ENCODE measurements at regions not wholly inside any gene's neighbourhood (a gene's known extent, or its start where the extent isn't known, plus 50 kb on each side); places are given as distances from the start of the nearest gene placed in this dataset.

- no peaks in the 10 kb centered on the region for H3K36me3 ChIP-seq (ENCODE audit: insufficient read depth, low read length)
Observed at GRCh38 chr18:25595274-25596060, 243.5 kb upstream of the ZNF521 start.

GRCh38 chr18:25594351-25594750 lies 242.4 kb upstream of the ZNF521 start:
- no peaks in the 10 kb centered on the region for H3K4me1 ChIP-seq (ENCODE audit: insufficient read depth, low read length)
- H3K9me3 ChIP-seq (ENCODE audit: control insufficient read depth, insufficient read depth, low read length): no peaks in the 10 kb centered on the region
- no peak overlapping the region for H3K9ac ChIP-seq (ENCODE audit: low read depth, low read length)
- H3K36me3 ChIP-seq (ENCODE audit: insufficient read depth, low read length): no peaks in the 10 kb centered on the region

More at GRCh38 chr18:25595274-25596060, 243.5 kb upstream of the ZNF521 start:
- H3K9ac ChIP-seq (ENCODE audit: low read depth, low read length): no peak overlapping the region
- H3K4me1 ChIP-seq (ENCODE audit: insufficient read depth, low read length): no peaks in the 10 kb centered on the region
- no peaks in the 10 kb centered on the region for H3K9me3 ChIP-seq (ENCODE audit: control insufficient read depth, insufficient read depth, low read length)

- Histone ChIP-seq H3K36me3 (ENCODE audit: insufficient read depth, low read length) (no peaks in the 10 kb centered on the region), H3K9me3 (ENCODE audit: control insufficient read depth, insufficient read depth, low read length) (no peaks in the 10 kb centered on the region), H3K9ac (ENCODE audit: low read depth, low read length) (no peak overlapping the region), H3K4me1 (ENCODE audit: insufficient read depth, low read length) (no peaks in the 10 kb centered on the region)
Observed at GRCh38 chr18:25592804-25593360, 240.9 kb upstream of the ZNF521 start.

GRCh38 chr18:25590456-25590855 lies 238.5 kb upstream of the ZNF521 start:
- Histone ChIP-seq H3K4me1 (ENCODE audit: insufficient read depth, low read length) (no peaks in the 10 kb centered on the region), H3K9me3 (ENCODE audit: control insufficient read depth, insufficient read depth, low read length) (no peaks in the 10 kb centered on the region), H3K36me3 (ENCODE audit: insufficient read depth, low read length) (no peaks in the 10 kb centered on the region), H3K9ac (ENCODE audit: low read depth, low read length) (no peak overlapping the region)

- no peaks in the 10 kb centered on the region for H3K9me3 ChIP-seq (ENCODE audit: control insufficient read depth, insufficient read depth, low read length)
- H3K36me3 ChIP-seq (ENCODE audit: insufficient read depth, low read length): no peaks in the 10 kb centered on the region
- no peak overlapping the region for H3K9ac ChIP-seq (ENCODE audit: low read depth, low read length)
- no peaks in the 10 kb centered on the region for H3K4me1 ChIP-seq (ENCODE audit: insufficient read depth, low read length)
Observed at GRCh38 chr18:25587545-25587944, 235.6 kb upstream of the ZNF521 start.

- H3K4me1 ChIP-seq (ENCODE audit: insufficient read depth, low read length): no peaks in the 10 kb centered on the region
- H3K36me3 ChIP-seq (ENCODE audit: insufficient read depth, low read length): no peaks in the 10 kb centered on the region
- no peaks in the 10 kb centered on the region for H3K9me3 ChIP-seq (ENCODE audit: control insufficient read depth, insufficient read depth, low read length)
- no peak overlapping the region for H3K9ac ChIP-seq (ENCODE audit: low read depth, low read length)
Observed at GRCh38 chr18:25568986-25569385, 217.0 kb upstream of the ZNF521 start.

GRCh38 chr18:25563816-25564683 lies 212.1 kb upstream of the ZNF521 start:
- Histone ChIP-seq H3K4me1 (ENCODE audit: insufficient read depth, low read length) (no peaks in the 10 kb centered on the region), H3K9ac (ENCODE audit: low read depth, low read length) (no peak overlapping the region), H3K36me3 (ENCODE audit: insufficient read depth, low read length) (no peaks in the 10 kb centered on the region), H3K9me3 (ENCODE audit: control insufficient read depth, insufficient read depth, low read length) (no peaks in the 10 kb centered on the region)

- Histone ChIP-seq H3K9ac (ENCODE audit: low read depth, low read length) (no peak overlapping the region), H3K4me1 (ENCODE audit: insufficient read depth, low read length) (no peaks in the 10 kb centered on the region), H3K9me3 (ENCODE audit: control insufficient read depth, insufficient read depth, low read length) (no peaks in the 10 kb centered on the region)
Observed at GRCh38 chr18:25563346-25563745, 211.4 kb upstream of the ZNF521 start.

GRCh38 chr18:25561918-25562317 lies 210.0 kb upstream of the ZNF521 start:
- no peaks in the 10 kb centered on the region for H3K4me1 ChIP-seq (ENCODE audit: insufficient read depth, low read length)
- no peaks in the 10 kb centered on the region for H3K9me3 ChIP-seq (ENCODE audit: control insufficient read depth, insufficient read depth, low read length)
- no peak overlapping the region for H3K9ac ChIP-seq (ENCODE audit: low read depth, low read length)
- H3K36me3 ChIP-seq (ENCODE audit: insufficient read depth, low read length): no peaks in the 10 kb centered on the region

More at GRCh38 chr18:25563346-25563745, 211.4 kb upstream of the ZNF521 start:
- H3K36me3 ChIP-seq (ENCODE audit: insufficient read depth, low read length): no peaks in the 10 kb centered on the region

GRCh38 chr18:25560369-25560768 lies 208.4 kb upstream of the ZNF521 start:
- H3K9ac ChIP-seq (ENCODE audit: low read depth, low read length): no peak overlapping the region
- no peaks in the 10 kb centered on the region for H3K4me1 ChIP-seq (ENCODE audit: insufficient read depth, low read length)

GRCh38 chr18:25557011-25557410 lies 205.0 kb upstream of the ZNF521 start:
- Histone ChIP-seq H3K9me3 (ENCODE audit: control insufficient read depth, insufficient read depth, low read length) (no peaks in the 10 kb centered on the region), H3K4me1 (ENCODE audit: insufficient read depth, low read length) (no peaks in the 10 kb centered on the region), H3K9ac (ENCODE audit: low read depth, low read length) (no peak overlapping the region), H3K36me3 (ENCODE audit: insufficient read depth, low read length) (no peaks in the 10 kb centered on the region)

More at GRCh38 chr18:25560369-25560768, 208.4 kb upstream of the ZNF521 start:
- H3K9me3 ChIP-seq (ENCODE audit: control insufficient read depth, insufficient read depth, low read length): no peaks in the 10 kb centered on the region
- no peaks in the 10 kb centered on the region for H3K36me3 ChIP-seq (ENCODE audit: insufficient read depth, low read length)

GRCh38 chr18:25553631-25554263 lies 201.8 kb upstream of the ZNF521 start:
- Histone ChIP-seq H3K9me3 (ENCODE audit: control insufficient read depth, insufficient read depth, low read length) (no peaks in the 10 kb centered on the region), H3K9ac (ENCODE audit: low read depth, low read length) (no peak overlapping the region), H3K4me1 (ENCODE audit: insufficient read depth, low read length) (no peaks in the 10 kb centered on the region), H3K36me3 (ENCODE audit: insufficient read depth, low read length) (no peaks in the 10 kb centered on the region)

GRCh38 chr18:25544546-25545287 lies 192.8 kb upstream of the ZNF521 start:
- H3K9me3 ChIP-seq (ENCODE audit: control insufficient read depth, insufficient read depth, low read length): no peaks in the 10 kb centered on the region
- H3K36me3 ChIP-seq (ENCODE audit: insufficient read depth, low read length): no peaks in the 10 kb centered on the region
- H3K9ac ChIP-seq (ENCODE audit: low read depth, low read length): no peak overlapping the region
- no peaks in the 10 kb centered on the region for H3K4me1 ChIP-seq (ENCODE audit: insufficient read depth, low read length)

Measured in ES-I3 (cell line).